HuH-7.5 (cell line): ENCODE measurements at regions not wholly inside any gene's neighbourhood (a gene's known extent, or its start where the extent isn't known, plus 50 kb on each side); places are given as distances from the start of the nearest gene placed in this dataset.
"Not testable (repeated sequence)": the region's sequence is repeated elsewhere in the genome, so short reads cannot be mapped to it uniquely, and the experiment has no call there.

Source experiments
- DNase-seq: peaks from one replicate; pipeline ENCODE4 v3.0.0; 2011; ENCODE audit warnings: low spot score

DNA sequence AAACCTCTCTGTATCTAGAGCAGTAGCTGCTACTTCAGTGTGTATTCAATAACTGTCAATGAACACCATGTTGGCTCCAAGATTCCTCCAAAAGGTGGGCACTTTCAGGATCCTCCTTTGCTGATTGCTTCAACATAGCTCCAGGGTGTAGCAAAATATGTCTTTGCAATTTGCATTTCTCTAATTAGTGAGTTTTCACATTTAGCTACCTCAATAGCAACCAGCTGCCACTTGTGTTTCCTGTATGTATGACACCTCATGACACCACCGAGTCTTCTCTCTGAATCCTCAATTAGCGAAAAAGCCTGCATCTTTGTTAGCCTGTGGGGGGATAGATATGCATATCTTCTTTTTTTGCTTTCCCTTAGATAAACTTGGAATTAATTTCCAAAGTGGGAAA lies 898.3 kb upstream of the FAT3 start:
- DNase-seq, result no peak

DNA sequence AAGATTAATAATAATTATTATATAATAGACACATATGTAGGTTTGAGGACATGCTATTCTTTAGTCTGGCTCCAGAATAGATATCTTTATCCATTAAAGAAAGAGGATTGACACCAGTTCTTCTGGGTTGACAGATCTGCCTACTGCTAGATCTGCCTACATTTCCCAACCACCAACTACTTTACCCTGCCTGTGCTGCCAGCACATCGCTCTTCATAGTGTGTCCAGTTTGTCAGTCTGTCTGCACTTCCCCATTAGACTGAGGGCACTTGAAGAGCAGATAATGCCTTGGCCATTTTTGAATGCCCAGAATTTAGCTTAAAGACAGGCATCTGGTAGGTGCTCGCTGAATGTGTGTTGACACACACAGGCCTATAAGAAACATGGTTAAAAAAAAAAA lies 910.1 kb upstream of the FAT3 start:
- no peak for DNase-seq

GRCh38 chr11:91312541-91312940 lies 912.1 kb upstream of the FAT3 start:
- no peak for DNase-seq

- no peak for DNase-seq
These were observed 914.5 kb upstream of the FAT3 start for GRCh38 chr11:91310085-91310484.

- DNase-seq, result no peak
These were observed 916.5 kb upstream of the FAT3 start for GRCh38 chr11:91308069-91308468.

- no peak for DNase-seq
These were observed 919.2 kb upstream of the FAT3 start for GRCh38 chr11:91305402-91305801.

DNA sequence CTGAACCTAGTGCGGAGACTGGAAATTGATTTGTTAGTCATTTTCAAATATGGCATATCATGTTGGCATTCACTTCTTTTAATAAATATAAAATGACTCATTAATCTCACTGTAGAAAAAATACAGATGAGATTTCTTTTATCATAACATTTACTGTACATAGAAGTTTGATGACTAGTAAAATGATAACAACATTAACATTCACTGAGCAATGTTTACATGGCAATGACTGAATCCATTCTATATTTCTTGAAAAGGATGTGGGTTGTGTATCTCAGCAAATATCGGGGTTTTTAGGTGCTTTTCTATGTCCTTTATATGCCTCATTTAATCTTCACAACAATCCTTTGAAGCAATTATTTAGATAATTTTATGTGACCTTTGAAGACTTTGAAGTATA lies 920.9 kb upstream of the FAT3 start:
- DNase-seq, result no peak

GRCh38 chr11:91299980-91300379 lies 924.6 kb upstream of the FAT3 start:
- DNase-seq, result no peak

- DNase-seq, result no peak
These were observed 928.0 kb upstream of the FAT3 start for GRCh38 chr11:91296629-91297028.

DNA sequence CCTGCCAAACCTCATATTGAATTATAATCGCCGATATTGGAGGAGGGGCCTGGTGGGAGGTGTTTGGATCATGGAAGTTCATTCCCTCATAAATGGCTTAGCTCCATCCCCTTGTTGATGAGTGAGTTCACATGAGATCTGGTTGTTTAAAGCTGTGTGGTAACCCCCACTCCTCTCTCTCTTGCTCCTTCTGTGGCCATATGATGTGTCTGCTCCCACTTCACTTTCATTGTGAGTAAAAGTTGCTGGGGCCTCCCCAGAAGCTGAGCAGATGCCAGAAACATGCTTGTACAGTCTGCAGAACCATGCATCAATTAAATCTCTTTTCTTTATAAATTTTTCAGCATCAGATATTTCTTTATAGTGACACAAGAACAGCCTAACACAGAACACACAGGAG lies 929.0 kb upstream of the FAT3 start:
- no peak for DNase-seq

DNA sequence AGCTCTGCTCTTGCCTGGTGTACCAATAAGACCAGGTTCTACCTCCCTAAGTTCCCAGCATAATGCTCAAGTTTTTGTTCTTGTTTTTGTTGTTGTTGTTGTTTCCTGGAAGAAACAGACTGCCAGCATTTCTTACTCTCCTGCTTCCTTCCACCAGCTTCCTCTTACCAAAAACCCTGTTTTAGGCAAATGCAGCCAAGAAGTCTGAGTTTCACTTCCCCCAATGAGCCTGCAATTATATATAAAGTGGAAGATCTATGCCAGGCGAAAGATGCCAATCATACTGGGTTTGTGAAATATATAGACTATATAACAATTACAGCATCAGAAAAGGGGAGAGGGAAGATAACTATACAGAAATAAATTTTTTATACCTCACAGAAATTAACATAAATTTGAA lies 931.5 kb upstream of the FAT3 start:
- no peak for DNase-seq

GRCh38 chr11:91272089-91272488 lies 952.5 kb upstream of the FAT3 start:
- DNase-seq, result no peak

DNA sequence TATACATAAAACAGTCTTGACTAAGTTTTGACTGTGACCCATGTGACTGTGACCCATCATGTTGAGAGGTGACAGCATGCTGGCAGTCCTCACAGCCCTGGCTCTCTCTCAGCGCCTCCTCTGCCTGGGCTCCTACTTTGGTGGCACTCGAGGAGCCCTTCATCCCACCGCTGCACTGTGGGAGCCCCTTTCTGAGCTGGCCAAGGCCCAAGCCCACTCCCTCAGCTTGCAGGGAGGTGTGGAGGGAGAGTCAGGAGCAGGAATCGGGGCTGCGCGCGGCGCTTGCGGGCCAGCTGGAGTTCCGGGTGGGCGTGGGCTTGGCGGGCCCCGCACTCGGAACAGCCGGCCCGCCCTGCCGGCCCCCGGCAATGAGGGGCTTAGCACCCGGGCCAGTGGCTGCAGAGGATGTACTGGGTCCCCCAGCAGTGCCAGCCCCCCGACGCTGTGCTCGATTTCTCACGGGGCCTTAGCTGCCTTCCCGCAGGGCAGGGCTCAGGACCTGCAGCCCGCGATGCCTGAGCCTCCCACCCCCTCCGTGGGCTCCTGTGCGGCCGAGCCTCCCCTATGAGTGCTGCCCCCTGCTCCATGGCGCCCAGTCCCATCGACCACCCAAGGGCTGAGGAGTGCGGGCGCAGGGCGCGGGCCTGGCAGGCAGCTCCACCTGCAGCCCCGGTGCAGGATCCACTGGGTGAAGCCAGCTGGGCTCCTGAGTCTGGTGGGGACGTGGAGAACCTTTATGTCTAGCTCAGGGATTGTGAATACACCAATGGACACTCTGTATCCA lies 955.9 kb upstream of the FAT3 start:
- DNase-seq, result not testable (repeated sequence)

DNA sequence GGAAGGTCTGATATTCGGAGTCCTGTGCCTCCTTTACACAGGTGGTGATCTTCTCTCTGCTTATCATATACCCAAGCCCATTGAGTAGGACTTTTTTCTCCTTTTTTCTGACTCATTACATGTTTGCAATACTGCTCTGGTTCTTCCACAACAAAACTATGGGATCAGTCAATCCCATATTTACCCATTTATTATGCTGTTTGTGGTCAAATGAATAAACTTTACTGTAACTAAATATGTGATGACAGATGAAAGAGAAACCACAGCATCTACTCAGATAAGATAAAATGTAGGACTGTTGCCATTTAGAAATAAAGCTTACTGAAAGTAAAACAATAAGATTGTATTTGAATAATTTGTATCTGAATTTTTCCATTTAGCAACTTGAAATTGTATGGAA lies 958.7 kb upstream of the FAT3 start:
- DNase-seq, result no peak

- DNase-seq, result no peak
These were observed 960.1 kb upstream of the FAT3 start for GRCh38 chr11:91264481-91264880.

- DNase-seq, result no peak
These were observed 960.9 kb upstream of the FAT3 start for GRCh38 chr11:91263496-91264365.

- no peak for DNase-seq
These were observed 963.1 kb upstream of the FAT3 start for GRCh38 chr11:91261513-91261912.

DNA sequence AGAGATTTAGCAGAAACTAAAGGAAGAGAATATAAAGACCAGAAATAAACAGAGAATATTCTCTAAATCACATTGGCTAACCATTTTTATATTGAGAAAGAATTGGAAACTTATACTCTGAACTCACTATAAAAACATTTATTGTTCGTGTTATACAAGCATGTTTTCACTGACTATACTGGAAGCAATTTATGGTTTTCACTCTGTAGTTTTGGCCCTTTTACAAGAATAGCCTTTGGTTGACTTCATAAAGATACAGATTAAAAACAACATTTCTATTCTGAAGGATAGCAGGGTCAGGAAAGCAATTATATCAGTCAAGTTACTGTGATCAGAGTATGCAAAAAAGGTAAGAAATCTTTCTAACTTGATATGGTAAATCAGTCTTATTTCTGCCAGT lies 965.7 kb upstream of the FAT3 start:
- no peak for DNase-seq

GRCh38 chr11:91257667-91258066 lies 967.0 kb upstream of the FAT3 start:
- DNase-seq, result no peak

DNA sequence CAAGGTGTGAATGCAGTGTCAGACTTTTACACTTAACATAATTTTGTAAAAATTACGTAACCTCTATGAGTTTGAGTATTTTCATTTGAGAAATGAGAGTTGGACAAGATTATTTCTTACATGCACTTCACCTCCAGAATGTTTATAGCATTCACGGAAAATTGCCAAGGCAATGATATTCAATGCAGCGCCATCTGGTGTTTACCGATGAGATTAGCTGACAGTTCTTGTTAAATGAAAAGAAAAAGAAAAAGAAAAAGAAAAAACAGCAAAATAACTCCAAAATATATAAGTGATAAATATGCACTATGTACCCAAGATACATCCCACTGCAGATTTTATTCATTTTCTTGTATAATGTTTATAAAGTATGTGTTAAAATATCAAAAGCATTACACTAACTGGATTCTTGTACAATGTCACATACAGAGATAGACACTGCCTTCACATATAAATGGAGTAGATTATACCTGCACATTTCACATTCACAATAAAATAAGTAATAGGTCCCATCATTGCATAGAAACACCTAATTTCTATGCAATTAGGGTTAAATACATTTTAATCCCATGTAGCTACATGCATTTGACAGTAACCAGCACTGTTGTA lies 976.3 kb upstream of the FAT3 start:
- peak; percentile 4 for DNase-seq

- DNase-seq, result no peak
These were observed 977.4 kb upstream of the FAT3 start for GRCh38 chr11:91247009-91247735.

DNA sequence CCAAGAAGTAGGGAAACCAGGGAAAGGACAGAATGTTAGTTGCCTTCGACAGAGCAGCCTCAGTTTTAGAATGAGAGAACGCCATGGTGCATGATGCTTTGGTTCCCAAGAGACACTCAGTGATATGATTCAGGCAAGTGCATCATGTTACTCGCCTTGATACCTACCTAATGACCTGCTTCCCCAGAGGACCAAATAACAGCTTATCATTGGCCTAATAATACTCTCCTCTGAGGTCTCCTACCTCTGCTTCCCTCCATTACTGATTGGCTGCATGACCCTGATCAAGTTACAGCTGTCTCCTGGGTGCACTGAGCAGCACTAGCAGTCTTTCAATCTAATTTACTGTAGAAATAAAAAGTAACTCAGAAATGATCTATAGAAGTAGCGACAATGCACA lies 979.7 kb upstream of the FAT3 start:
- DNase-seq, result no peak
